GM12878 (cell line): ENCODE measurements at regions not wholly inside any gene's neighbourhood (a gene's known extent, or its start where the extent isn't known, plus 50 kb on each side); places are given as distances from the start of the nearest gene placed in this dataset.

Source experiments
- CBX5 ChIP-seq: sonication (generic); IDR thresholded peaks from 2 replicates; pipeline ENCODE4 v1.6.1; 2016; ENCODE audit warnings: low read depth, moderate library complexity, mild to moderate bottlenecking, inconsistent platforms
- EGR1 ChIP-seq, 2 experiments: IDR thresholded peaks; 1 replicate in 1 of 2; 2 replicates in 1 of 2; pipeline ENCODE4 v1.6.1; 2011 to 2012; ENCODE audit warnings: low read depth in 2 of 2, low read length in 2 of 2, borderline replicate concordance in 1 of 2, mild to moderate bottlenecking in 1 of 2, moderate library complexity in 1 of 2
- ESRRA ChIP-seq: IDR thresholded peaks from 2 replicates; pipeline ENCODE4 v1.6.1; 2012; ENCODE audit warnings: mild to moderate bottlenecking, low read length, improper control_type of control experiment
- GABPA ChIP-seq: IDR thresholded peaks from 2 replicates; pipeline ENCODE4 v1.6.1; 2014; ENCODE audit warnings: antibody characterized with exemption, low read depth, mild to moderate bottlenecking, inconsistent platforms
- MXI1 ChIP-seq: fragments of 150-350 bp; IDR thresholded peaks from 2 replicates; pipeline ENCODE4 v1.6.1; 2011; ENCODE audit warnings: low read depth, mild to moderate bottlenecking, inconsistent platforms, low read length, improper control_type of control experiment
- POLR2AphosphoS2 ChIP-seq: IDR thresholded peaks from 2 replicates; pipeline ENCODE4 v1.6.1; 2011; ENCODE audit warnings: low read depth, mild to moderate bottlenecking, low read length, improper control_type of control experiment, moderate library complexity
- RAD51 ChIP-seq: fragments of 450-650 bp; IDR thresholded peaks from 2 replicates; pipeline ENCODE4 v1.6.1; 2016; ENCODE audit warnings: moderate library complexity, mild to moderate bottlenecking, inconsistent platforms
- RFX5 ChIP-seq: IDR thresholded peaks from 2 replicates; pipeline ENCODE4 v1.6.1; 2011; ENCODE audit warnings: low read depth, low read length, improper control_type of control experiment
- SIX5 ChIP-seq: IDR thresholded peaks from 2 replicates; pipeline ENCODE4 v1.6.1; 2011; ENCODE audit warnings: mild to moderate bottlenecking, low read depth, low read length, moderate library complexity; ENCODE audit not compliant: severe bottlenecking
- YY1 ChIP-seq: IDR thresholded peaks from 2 replicates; pipeline ENCODE4 v1.6.1; 2011; ENCODE audit warnings: low read depth, mild to moderate bottlenecking, low read length
- TF ChIP-seq, protein P1 (sequence below): fragments of 450-650 bp; IDR thresholded peaks from 2 replicates; pipeline ENCODE4 v1.6.1; 2016; ENCODE audit warnings: mild to moderate bottlenecking
- TF ChIP-seq, protein P2 (sequence below), 3 experiments: IDR thresholded peaks in 2 of 3; conservative IDR thresholded peaks in 1 of 3; 2 replicates each; pipeline ENCODE4 v1.5.1; 2011; ENCODE audit warnings: low read depth in 3 of 3, low read length in 3 of 3, mild to moderate bottlenecking in 3 of 3, control low read depth in 2 of 3, moderate library complexity in 2 of 3, inconsistent platforms in 1 of 3, mixed read lengths in 1 of 3; ENCODE audit not compliant: control insufficient read depth in 2 of 3, insufficient read depth in 1 of 3; ENCODE audit errors: extremely low read depth in 1 of 3

DNA sequence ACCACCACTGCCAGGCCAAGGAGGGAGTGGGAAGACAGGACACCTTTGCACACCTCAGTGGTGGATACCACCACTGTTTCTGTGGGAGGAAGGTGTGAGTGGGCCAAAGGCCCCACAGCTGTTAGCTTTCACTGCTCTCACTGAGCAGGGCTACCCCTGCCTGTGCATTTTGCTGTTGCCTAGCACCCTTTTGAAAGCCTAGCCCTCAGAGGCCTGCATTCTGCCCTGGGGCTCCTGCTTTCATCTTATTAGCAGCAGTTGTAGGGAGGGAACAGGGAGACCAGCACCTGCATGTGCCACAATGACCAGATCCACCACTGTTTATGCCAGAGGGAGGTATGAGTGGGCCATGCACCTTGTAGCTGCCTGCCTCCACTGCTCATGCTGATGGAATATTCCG lies 110.9 kb upstream of the C21orf91 start:
- no peak for TF ChIP-seq GABPA
- no peak for TF ChIP-seq EGR1 (IDR thresholded peaks at IDR 0.05; ENCODE audit: borderline replicate concordance in 1 of 2, low read depth in 2 of 2, low read length in 2 of 2)
- no peak for TF ChIP-seq RAD51
- TF ChIP-seq SIX5, result no peak
- TF ChIP-seq, protein P1, sequence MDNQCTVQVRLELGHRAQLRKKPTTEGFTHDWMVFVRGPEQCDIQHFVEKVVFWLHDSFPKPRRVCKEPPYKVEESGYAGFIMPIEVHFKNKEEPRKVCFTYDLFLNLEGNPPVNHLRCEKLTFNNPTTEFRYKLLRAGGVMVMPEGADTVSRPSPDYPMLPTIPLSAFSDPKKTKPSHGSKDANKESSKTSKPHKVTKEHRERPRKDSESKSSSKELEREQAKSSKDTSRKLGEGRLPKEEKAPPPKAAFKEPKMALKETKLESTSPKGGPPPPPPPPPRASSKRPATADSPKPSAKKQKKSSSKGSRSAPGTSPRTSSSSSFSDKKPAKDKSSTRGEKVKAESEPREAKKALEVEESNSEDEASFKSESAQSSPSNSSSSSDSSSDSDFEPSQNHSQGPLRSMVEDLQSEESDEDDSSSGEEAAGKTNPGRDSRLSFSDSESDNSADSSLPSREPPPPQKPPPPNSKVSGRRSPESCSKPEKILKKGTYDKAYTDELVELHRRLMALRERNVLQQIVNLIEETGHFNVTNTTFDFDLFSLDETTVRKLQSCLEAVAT, result no peak
- TF ChIP-seq, protein P2, sequence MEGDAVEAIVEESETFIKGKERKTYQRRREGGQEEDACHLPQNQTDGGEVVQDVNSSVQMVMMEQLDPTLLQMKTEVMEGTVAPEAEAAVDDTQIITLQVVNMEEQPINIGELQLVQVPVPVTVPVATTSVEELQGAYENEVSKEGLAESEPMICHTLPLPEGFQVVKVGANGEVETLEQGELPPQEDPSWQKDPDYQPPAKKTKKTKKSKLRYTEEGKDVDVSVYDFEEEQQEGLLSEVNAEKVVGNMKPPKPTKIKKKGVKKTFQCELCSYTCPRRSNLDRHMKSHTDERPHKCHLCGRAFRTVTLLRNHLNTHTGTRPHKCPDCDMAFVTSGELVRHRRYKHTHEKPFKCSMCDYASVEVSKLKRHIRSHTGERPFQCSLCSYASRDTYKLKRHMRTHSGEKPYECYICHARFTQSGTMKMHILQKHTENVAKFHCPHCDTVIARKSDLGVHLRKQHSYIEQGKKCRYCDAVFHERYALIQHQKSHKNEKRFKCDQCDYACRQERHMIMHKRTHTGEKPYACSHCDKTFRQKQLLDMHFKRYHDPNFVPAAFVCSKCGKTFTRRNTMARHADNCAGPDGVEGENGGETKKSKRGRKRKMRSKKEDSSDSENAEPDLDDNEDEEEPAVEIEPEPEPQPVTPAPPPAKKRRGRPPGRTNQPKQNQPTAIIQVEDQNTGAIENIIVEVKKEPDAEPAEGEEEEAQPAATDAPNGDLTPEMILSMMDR (IDR thresholded peaks at IDR 0.05 in 2 of 3, conservative IDR thresholded peaks at IDR 0.05 in 1 of 3; ENCODE audit: control insufficient read depth in 2 of 3, extremely low read depth in 1 of 3, insufficient read depth in 1 of 3, low read depth in 3 of 3, low read length in 3 of 3), result no peak
- TF ChIP-seq RFX5, result no peak
- no peak for TF ChIP-seq MXI1
- no peak for TF ChIP-seq POLR2AphosphoS2
- no peak for TF ChIP-seq CBX5
- TF ChIP-seq ESRRA, result no peak
- no peak for TF ChIP-seq YY1
